Stimulated activated CD8-positive, alpha-beta memory T cell treated with anti-CD3 and anti-CD28 coated beads, Interleukin-7, amount 100 ng/mL, for 48 hours (primary cell): ENCODE measurements at regions not wholly inside any gene's neighbourhood (a gene's known extent, or its start where the extent isn't known, plus 50 kb on each side); places are given as distances from the start of the nearest gene placed in this dataset.
"Not testable (repeated sequence)": the region's sequence is repeated elsewhere in the genome, so short reads cannot be mapped to it uniquely, and the experiment has no call there.

Experiments used
- DNase-seq, 2 donors: peaks; one replicate each; pipeline ENCODE4 v3.0.0-alpha.2; 2020; ENCODE audit warnings: low read depth in 1 of 2; ENCODE audit errors: extremely low read depth in 1 of 2

DNA sequence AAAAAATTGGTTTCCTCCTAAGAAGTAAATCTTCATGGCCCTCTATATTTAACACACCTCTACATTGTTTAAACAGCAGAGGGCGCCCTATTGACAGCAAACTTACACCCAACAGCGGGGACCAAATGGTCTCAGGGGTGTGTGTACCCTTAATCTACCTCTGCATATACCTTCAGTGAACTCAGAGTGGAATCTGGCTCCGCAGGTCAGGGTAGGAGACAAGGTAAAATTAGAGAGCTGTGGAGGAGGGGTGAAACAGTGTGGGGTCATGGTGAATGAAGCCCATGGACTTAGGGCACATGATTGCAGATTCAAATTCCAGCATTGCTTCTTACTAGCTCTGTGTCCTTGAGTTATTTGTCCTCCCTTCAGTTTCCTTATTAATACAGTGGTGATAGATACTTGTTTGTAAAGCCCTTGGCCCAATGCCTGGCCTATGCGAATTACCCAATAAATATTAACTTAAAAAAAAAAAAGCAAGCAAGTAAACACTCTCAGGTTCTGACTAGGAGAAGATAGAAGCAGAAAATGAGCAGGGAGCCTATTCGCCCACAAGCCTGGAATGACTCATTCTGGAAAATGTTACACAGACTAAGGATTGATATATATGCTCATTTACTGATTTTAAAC, 122.9 kb downstream of the CAVIN4 start:
- DNase-seq, result no peak

DNA sequence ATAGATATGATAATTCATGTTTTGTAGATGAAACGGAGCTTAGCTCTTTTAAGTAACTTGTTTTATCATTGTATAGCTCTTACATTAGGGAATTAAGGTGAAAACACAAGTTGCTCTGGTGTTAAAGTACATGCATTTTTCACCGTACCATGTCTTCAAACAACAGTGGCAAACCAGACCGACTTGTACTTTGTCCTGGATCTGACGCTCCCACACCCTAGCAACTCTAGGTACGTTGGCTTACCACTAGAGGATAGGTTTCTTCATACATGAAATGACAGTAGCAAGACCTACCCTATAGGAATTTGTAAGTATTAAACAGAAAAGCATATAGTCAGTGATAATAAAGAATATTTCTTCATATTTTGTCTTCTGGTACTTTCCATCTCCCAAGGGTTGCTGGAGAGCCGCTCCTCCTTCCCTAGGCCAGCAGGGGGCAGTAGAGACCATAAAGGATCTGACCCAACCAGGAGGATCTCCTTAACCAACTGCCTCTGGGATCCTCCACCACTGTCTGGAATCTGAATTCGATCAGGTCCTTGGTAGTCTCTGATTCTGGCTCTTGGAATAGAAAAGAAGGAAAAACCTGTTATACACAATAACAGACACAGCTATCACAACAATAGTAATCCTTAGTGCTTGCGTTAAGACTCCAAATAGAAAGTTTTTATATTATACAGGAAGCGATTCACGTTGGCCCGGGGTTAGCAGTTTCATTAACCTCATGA, 136.7 kb downstream of the CAVIN4 start:
- peak in 1 of 2 donors; percentile 12 for DNase-seq

DNA sequence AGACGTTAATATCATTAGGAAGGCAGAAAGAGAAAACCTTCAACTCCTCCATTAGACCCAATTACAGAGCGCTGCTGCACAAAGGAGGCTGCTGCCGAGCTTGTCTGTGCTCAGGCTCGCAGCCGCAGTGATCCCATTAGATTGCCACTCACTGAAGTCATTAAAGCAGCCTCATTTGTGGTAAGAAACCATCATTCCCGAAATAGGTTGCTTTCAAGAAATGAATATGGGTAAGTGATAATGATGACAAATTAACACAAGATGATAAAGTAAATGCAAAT, 137.2 kb downstream of the CAVIN4 start:
- DNase-seq, result no peak

DNA sequence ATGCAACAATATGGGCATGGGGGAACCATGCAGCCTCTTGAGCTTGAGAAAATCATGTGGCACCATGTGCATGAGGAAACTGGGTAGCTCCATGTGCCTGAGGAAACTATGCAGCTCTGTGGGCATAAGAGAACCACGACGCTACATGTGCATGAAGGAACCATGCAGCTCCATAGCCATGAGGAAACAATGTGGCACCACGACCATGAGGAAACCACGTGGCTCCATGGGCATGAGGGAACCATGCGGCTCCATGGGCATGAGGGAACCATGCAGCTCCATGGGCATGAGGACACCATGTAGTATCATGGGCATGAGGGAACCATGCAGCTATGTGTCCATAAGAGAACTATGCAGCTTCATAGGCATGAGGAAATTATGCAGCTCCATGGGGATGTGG, 140.8 kb downstream of the CAVIN4 start:
- DNase-seq, result no peak

DNA sequence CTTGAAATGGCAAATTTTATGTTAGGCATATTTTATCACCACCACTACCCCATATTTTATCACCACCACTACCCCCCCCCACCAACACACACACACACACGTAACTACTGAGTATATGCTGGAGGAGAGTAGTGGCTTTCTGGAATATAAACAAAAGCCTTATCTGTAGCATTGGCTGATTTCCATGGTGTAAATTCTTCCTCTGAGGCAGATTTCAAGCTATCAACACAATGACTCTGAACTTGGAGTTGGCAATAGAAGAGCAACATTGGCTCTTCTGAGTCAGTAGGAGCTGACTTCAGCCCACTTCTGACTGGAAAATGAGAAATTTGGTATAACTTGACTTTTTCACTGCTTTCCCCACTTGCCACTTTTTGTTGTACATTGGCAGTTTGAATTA, 143.0 kb downstream of the CAVIN4 start:
- DNase-seq, result no peak

DNA sequence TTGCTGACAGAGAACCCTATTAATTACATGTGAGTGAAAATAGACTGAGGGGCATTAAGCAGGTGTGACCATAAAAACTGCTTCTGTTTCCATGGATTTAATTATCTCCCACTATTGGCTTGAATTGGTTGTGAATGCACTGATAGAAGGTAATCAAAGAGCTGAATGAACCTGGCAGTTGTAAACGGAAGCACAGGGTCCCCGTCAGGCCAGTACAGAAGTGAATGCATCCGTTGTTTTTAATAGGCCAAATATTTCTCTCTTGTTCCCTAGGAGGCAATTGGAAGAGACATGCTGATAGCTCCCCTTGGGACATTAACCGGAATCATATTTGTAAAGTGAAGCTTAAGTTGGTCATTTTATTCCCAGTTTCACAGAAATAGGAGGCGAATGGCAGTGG, 147.0 kb downstream of the CAVIN4 start:
- DNase-seq, result no peak

DNA sequence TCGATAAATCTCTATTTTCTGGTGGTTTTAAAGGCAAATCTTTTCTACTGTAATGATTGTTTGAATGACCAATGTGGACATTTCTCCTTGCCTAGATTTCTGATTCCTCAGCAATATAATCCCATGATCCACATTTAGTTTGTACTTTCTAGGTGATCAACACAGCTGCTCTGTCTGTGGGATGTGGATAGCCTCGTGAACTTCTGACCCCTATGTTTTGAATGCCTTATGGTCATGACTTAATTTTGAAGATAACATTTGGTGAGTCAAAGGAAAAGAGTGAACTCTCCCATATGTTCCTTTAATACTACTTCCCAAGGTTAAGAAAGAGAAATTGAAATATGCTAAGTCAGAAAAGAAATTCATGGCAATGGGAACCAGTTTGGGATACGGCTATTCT, 147.5 kb downstream of the CAVIN4 start:
- DNase-seq, result no peak

DNA sequence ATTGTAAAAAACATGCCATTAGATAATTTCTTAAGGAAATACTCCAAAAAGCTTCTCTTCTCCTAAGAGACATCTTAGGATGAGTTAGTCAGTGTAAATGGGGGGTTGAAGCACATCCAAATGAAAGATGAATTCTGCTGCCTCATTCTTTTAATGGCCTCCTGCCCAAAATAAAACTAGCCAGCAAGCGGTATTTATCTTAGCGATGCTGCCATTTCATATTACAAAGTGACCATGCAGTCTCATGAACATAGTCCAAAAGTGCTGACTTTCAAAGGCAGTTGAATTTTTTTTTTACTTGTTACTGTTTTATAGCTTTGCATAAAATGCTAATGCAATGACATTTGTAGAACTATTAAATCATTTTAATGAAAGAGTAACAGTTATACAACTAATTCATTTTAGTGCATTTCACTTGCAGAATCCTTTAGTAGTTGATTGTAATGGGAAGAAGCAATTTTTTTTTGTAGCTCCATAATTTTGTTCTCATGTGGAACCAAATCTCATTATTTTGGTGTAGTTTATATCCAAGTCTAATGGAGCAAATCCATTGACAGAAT, 151.5 kb downstream of the CAVIN4 start:
- no peak for DNase-seq

DNA sequence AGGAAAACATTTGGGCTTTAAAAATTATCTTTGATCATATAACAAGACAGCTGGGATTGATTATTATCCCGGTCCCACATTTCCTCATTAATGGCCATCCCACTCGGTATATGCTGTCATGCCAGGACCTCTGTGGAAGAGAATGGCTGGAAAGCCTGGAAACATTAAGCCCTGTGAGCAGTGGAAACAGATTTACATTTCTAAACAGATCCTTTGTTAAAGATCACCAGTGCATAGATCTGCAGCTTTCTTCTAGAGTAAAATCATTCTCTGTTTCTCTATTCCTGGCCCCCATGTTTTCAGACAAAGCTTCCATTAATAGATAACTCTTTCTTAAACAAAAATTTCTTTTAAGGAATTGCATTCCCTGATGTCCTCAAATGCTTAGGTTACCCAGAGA, 152.2 kb downstream of the CAVIN4 start:
- DNase-seq, result no peak

DNA sequence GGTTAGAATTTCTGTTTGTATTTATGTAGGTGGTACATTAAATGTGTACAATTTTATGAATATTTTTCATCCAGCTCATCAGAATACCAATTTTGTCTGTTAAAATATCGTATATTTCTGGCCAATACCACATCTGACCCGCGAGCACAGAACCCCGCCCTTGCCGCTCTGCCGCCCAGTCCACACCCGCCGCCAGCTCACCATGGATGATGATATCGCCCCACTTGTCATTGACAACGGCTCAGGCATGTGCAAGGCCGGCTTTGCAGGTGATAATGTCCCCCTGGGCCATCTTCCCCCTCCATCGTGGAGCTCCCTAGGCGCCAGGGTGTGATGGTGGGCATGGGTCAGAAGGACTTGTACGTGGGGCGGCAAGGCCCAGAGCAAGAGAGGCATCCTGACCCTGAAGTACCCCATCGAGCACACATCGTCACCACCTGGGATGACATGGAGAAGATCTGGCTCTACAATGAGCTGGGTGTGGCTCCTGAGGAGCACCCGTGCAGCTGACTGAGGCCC, 153.2 kb downstream of the CAVIN4 start:
- DNase-seq, result no peak

DNA sequence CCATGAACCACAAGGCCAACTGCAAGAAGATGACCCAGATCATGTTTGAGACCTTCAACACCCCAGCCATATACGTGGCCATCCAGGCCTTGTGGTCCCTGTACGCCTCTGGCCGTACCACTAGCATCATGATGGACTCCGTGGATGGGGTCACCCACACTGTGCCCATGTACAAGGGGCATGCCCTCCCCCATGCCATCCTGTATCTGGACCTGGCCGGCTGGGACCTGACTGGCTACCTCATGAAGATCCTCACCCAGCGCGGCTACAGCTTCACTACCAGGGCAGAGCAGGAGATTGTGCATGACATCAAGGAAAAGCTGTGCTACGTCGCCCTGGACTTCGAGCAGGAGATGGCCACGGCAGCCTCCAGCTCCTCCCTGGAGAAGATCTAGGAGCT, 153.7 kb downstream of the CAVIN4 start:
- DNase-seq, result no peak

DNA sequence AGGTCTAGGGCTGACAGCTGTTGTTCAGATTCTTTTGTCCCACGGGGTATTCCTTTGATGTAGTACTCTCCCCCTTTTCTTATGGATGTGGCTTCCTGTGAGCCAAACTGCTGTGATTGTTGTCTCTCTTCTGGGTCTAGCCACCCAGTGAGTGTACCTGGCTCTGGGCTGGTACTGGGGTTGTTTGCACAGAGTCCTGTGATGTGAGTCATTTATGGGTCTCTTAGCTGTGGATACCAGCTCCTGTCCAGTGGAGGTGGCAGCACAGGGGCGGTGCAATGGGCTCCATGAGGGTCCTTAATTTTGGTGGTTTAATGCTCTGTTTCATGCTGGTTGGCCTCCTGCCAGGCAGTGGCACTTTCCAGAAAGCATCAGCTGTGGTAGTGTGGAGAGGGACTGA, 161.3 kb downstream of the CAVIN4 start:
- DNase-seq, result no peak

DNA sequence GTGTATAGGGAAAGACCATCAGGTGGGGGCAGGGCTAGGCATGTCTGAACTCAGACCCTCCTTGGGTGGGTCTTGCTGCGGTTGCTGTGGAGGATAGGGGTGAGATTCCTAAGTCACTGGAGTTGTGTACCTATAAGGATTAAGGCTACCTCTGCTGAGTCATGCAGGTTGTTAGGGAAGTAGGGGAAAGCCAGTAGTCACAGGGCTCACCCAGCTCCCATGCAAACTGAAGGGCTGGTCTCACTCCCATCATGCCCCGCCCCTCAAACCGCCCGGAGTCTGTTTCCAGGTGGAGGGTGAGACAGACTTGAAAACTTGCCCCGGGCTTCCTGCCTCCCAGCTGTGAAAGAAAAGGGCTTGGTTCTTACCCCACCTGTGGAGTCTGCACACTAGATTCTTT, 161.8 kb downstream of the CAVIN4 start:
- no peak for DNase-seq

DNA sequence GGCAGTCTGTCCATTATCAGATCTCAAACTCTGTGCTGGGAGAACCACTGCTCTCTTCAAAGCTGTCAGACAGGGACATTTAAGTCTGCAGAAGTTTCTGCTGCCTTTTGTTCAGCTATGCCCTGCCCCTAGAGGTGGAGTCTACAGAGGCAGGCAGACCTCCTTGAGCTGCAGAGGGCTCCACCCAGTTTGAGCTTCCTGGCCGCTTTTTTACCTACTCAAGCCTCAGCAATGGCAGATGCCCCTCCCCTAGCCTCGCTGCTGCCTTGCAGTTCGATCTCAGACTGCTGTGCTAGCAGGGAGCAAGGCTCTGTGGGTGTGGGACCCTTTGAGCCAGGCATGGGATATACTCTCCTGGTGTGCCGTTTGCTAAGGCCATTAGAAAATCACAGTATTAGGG, 171.1 kb downstream of the CAVIN4 start:
- DNase-seq, result not testable (repeated sequence)

DNA sequence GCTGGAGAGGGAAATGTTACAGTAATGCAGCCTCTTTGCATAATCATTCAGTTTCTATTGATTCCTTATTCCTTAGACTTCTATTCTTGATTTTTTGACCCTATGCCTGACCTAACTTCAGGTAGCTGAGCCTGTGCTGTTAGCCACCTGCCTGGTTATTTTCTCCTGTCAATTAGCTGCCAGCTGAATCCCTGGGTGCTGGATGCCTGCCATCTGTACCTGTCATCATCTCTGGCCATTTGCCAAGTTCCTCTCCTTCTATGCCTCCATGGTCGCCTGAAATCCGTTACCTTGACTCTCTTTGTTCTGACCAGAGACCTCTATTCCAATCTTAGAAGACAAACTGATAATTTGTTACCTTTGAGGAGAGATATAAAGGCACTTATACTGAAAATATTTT, 178.3 kb downstream of the CAVIN4 start:
- DNase-seq, result no peak

DNA sequence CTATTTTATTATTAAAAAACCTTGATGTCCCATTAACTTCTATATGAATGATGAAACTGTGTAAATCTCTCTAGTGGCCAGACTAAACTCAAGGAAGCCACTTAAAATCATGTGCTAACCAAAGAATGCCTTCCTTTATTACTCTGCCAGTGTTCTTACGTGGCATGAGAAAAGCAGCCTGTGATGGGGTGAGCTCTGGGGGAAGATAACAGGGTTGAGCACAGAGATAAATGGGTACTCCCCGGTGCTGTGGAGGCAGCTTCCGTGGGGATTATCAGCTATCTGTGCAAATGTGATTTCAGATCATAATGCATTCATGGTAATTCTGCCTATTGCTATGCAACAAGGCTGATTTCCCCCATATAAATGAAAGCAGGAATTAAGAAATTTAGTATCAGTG, 181.3 kb downstream of the CAVIN4 start:
- DNase-seq, result no peak

DNA sequence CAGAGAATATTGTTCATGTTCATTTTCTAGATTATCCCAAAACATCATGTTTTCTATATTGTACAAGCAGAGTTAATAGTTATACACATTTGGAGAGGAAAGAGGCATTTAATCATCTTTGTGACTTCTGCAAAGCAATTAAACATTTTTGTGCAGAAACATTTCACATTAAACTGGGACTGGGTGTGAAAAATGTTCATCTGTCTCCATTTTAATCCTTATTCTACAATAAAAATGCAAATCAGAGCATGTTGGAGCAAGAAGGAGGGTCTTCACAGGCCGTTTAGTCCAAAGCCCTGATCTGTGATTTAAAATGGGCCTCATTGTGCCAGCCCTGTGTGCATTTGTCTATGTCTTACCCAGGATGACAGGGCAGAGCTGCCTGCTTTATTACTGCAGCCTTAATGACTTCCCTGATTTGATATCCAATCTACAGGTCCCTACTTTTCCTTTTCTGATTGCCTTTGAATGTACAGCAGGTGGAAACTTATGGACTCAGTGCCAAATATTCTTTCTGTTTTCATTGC, 183.5 kb downstream of the CAVIN4 start:
- no peak for DNase-seq

DNA sequence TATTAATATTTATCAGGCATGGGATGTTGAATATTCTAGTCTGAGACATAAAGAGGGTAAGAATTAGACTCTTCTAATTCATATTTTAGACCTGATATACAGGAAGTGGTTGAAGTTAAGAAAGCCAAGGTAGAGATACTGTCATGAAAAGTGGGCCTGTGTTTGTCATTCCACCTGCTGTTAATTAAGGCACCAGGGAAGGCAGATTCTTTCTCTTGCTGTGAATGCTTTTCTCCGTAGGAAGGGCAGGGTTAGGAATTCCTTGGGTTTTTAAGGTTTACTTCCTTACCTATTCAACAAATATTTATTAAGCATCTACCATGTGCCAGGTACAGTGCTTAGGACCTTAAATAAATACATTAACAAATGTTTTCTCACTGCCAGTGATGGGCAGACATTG, 196.4 kb downstream of the CAVIN4 start:
- DNase-seq, result no peak

DNA sequence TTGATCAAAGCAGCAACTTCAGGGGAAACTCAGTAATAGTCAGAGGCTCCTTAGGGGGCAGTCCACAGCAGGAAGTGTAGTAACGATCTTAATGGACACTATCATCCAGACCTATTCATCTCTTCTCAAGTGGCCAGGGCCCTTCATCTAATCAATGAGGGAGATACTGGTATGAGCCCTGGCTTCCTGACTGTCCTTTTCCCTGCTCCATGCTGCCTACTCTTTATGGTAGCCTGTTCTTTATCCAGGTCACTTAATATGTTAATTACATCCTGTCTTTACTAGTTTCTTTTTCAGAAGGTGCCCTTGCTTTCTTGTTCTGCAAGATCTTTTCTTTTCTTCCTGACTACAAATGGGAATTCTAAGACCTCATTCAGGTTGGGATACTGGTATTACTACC, 197.1 kb downstream of the CAVIN4 start:
- DNase-seq, result no peak

DNA sequence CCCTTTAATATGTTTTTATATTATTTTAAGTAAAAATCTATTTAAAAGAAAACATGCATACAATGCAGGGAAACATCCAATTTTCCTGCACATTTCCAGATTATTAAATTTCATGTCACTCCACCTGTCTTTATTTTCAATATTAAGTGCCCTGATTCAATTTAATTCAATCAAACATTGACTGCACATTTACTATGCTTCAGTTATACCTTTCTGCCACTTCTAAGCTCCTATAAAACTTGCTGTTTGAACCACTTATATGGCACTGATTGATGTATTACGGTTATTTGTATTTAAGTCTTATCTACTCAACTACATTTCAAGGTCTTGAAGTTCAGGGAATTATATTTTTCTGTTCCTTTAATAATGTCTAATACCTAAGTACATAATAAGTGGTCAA, 198.0 kb downstream of the CAVIN4 start:
- no peak for DNase-seq

DNA sequence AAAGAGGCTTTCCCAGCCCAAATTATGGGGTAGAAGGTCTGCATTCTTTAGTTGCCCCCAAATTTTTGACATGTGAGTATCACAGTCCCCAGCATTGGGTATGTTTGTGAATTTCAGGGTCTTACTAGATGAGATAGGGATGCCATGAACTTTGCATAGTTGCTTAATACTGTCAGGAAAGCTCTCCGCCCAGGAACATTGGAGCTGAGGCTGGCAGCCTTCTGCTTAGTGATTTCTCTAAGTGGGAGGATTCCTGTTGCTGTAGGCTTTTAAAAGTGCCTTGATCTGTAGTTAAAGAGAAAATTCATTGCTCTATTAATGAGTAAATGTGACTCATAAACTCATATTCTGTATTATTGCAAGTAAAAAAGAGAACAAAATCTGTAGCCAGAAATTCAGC, 206.9 kb downstream of the CAVIN4 start:
- no peak for DNase-seq

DNA sequence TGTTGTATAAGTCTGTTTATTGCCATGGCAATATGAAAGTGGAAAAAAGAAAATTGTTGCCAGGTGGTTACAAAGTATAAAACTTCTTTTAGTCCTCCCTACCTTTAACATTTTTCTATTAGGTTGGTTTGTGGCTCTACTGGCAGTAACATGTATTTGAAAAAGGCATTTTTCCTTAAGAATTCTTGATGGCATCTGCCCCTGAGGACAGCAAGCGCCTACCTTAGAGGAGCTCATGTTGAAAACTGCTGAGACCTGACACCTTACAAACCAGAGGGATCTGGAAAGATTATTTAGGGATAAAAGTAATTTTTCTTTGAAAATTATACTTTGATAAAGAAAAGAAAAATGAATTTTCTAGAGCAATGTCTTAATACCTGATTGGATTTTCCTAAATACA, 208.1 kb downstream of the CAVIN4 start:
- no peak for DNase-seq
